ENCODE measurements at regions not wholly inside any gene's neighbourhood (a gene's known extent, or its start where the extent isn't known, plus 50 kb on each side); places are given as distances from the start of the nearest gene placed in this dataset.

DNA sequence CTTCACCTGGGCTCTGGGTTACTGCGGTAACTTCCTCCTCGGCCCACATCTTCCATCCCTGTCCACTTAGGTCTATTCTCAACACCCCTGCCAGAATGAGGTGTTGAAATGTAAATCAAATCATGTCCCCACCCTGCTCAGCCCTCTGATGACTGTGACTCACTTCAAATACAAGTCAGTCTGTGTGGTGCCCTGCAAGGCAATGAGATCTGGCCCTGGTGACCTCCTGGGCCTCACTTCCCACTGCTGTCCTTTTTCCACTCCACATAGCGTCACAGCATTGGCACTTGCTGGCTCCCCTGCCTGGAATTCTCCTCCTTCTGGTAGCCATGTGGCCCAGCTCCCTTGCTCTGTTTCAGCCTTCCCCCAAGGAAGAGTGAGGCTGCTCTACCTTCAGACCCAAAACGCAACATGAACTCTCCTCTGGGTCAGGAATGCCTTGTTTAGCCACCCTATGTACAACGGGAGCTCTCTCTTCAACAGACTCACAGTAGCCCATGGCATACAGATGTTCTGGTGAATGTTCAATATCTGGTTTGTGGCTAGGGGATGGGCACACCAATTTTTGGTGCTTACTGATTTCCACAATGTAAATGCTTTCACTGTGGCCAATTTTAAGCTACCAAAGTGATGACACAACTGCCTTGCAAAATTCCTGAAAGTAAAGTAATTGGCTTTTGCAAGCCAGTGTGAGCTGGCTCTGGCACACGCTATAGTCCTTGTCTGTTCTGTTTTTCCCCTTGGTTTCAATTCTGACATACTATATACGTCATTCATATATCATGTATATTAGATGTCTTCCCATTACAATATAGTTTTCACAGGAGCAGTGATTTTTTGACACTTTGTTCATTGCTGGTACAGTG, 550.3 kb upstream of the HS6ST1 start:
- no peak for DNase-seq (ENCODE audit: low spot score)
- no peak overlapping the region for H3K4me3 ChIP-seq
- H3K27ac ChIP-seq, result no peak overlapping the region
- H3K4me1 ChIP-seq (replicated peaks), result no peaks in the 10 kb centered on the region
- 88% methylated on average over 7 of the region's 7 CpGs for WGBS
- TF ChIP-seq, protein P1, sequence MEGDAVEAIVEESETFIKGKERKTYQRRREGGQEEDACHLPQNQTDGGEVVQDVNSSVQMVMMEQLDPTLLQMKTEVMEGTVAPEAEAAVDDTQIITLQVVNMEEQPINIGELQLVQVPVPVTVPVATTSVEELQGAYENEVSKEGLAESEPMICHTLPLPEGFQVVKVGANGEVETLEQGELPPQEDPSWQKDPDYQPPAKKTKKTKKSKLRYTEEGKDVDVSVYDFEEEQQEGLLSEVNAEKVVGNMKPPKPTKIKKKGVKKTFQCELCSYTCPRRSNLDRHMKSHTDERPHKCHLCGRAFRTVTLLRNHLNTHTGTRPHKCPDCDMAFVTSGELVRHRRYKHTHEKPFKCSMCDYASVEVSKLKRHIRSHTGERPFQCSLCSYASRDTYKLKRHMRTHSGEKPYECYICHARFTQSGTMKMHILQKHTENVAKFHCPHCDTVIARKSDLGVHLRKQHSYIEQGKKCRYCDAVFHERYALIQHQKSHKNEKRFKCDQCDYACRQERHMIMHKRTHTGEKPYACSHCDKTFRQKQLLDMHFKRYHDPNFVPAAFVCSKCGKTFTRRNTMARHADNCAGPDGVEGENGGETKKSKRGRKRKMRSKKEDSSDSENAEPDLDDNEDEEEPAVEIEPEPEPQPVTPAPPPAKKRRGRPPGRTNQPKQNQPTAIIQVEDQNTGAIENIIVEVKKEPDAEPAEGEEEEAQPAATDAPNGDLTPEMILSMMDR (IDR thresholded peaks at IDR 0.05), result no peak
- no peak for TF ChIP-seq POLR2A (IDR thresholded peaks at IDR 0.05)
- TF ChIP-seq POLR2AphosphoS5 (IDR thresholded peaks at IDR 0.05), result no peak
- no peaks in the 10 kb centered on the region for H3K27me3 ChIP-seq (replicated peaks; ENCODE audit: insufficient read depth)
- H3K9me3 ChIP-seq, result no peaks in the 10 kb centered on the region
- no peaks in the 10 kb centered on the region for H3K36me3 ChIP-seq
- intact Hi-C loops (cut with DNase I), result no loop called here

DNA sequence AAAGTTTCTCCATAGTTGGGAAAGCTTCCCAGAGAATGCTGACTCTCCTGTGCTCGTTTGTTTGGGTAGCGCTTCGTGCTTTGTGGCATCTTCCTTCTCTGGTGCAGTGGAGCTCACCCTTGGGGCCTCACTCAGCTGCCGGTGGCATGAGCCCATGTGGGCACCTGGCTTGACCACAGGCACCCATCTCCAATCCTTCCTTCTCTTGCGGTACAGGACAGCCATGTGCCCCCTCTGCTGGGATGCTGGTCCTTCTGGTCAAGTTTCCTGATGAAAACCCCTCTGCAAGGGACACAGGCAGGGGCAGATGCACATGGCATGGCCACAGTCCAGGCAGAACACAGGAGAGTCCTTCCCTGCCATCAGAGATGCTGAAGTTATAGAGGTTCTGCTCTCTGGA, 555.9 kb upstream of the HS6ST1 start:
- no peak for DNase-seq (ENCODE audit: low spot score)
- TF ChIP-seq POLR2A (IDR thresholded peaks at IDR 0.05), result no peak
- TF ChIP-seq POLR2AphosphoS5 (IDR thresholded peaks at IDR 0.05), result no peak
- TF ChIP-seq, protein P1 (IDR thresholded peaks at IDR 0.05), result no peak
- no peaks in the 10 kb centered on the region for H3K4me1 ChIP-seq (replicated peaks)

DNA sequence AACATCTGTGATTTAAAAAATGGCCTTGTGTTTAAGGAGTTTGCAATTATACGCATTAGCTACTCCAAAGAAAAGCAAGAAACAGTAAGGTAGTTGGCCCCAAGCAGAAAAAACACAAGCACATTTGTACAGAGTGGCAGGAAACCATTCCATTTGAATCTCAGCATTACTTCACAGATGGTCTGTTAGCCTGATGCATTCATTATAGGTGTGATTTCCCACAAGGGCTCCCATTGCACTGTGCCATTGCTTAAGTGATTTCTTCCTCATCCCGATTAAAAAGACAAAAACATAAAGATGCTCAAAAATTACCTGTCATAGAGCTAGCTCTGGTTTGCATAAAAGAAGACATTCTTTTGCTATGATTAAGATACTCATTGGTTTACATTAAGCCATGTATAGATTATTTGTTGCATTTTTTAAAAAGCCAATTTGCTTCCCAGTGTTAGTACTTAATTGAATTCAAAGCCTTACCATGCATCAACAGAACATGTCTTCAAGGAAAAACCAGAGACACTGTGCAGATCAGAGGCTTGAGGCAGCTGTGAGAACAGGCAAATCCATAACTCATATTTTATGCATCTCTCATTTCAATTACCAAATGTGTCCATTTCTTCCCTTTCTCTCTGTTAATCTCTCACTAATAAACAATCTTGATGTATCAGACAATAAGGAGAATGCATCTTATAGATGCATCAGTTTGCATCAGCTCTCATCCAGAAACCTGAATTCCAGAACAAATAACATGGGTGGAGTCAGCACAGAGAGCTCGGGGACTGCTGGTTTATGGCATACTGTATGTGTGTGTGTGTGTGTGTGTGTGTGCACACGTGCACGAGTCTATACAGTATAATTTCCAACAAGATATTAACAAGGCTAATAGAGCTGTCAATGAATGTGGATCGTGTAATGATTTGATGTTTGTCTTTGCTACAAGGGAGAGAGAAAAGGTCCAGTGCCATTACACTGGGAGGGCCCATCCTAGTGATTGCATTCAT, 558.6 kb upstream of the HS6ST1 start:
- Histone ChIP-seq H3K4me3 (no peak overlapping the region), H3K27ac (no peak overlapping the region), H3K9me3 (no peaks in the 10 kb centered on the region), H3K4me1 (replicated peaks) (no peaks in the 10 kb centered on the region), H3K27me3 (replicated peaks; ENCODE audit: insufficient read depth) (no peaks in the 10 kb centered on the region), H3K36me3 (no peaks in the 10 kb centered on the region)
- intact Hi-C loops (cut with DNase I), result no loop called here
- DNase-seq (ENCODE audit: low spot score), result no peak
- TF ChIP-seq POLR2A (IDR thresholded peaks at IDR 0.05) (no peak), POLR2AphosphoS5 (IDR thresholded peaks at IDR 0.05) (no peak)
- TF ChIP-seq, protein P1 (IDR thresholded peaks at IDR 0.05), result no peak
- 63% methylated on average over 6 of the region's 6 CpGs for WGBS

More for the DNA sequence above, 555.9 kb upstream of the HS6ST1 start:
- H3K27ac ChIP-seq, result no peak overlapping the region
- intact Hi-C loops (cut with DNase I), result no loop called here
- 96% methylated on average over 5 of the region's 5 CpGs for WGBS
- H3K36me3 ChIP-seq, result no peaks in the 10 kb centered on the region
- no peaks in the 10 kb centered on the region for H3K9me3 ChIP-seq
- no peak overlapping the region for H3K4me3 ChIP-seq
- H3K27me3 ChIP-seq (replicated peaks; ENCODE audit: insufficient read depth), result no peaks in the 10 kb centered on the region

DNA sequence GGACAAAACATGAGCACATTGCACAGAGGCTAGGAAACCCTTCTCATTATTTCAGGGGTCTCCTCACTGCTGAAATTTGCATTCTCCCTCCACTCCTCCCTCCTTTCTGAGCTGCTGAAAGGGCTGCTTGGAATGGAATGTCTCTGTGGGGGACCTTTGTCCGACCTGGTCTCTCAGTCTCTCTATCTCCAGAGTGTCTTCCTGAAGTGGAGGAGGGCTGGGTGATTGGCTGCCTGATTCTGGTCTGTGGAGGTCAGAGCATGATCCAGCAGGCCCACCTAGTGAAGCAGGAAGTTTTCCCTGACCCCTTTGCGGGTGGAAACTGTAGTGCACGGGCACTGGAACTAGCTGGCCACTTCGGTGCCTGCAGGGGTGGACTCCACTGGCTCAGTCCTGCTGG, 560.5 kb upstream of the HS6ST1 start:
- Histone ChIP-seq H3K4me3 (no peak overlapping the region), H3K9me3 (no peaks in the 10 kb centered on the region), H3K4me1 (replicated peaks) (no peaks in the 10 kb centered on the region), H3K27ac (no peak overlapping the region), H3K36me3 (no peaks in the 10 kb centered on the region), H3K27me3 (replicated peaks; ENCODE audit: insufficient read depth) (no peaks in the 10 kb centered on the region)
- DNase-seq (ENCODE audit: low spot score), result no peak
- TF ChIP-seq, protein P1 (IDR thresholded peaks at IDR 0.05), result no peak
- TF ChIP-seq POLR2AphosphoS5 (IDR thresholded peaks at IDR 0.05) (no peak), POLR2A (IDR thresholded peaks at IDR 0.05) (no peak)
- 65% methylated on average over 4 of the region's 4 CpGs for WGBS
- intact Hi-C loops (cut with DNase I), result no loop called here

All from prostate gland (tissue), 2 donors.